ENCODE measurements at regions not wholly inside any gene's neighbourhood (a gene's known extent, or its start where the extent isn't known, plus 50 kb on each side); places are given as distances from the start of the nearest gene placed in this dataset.

- TF ChIP-seq CTCF (conservative IDR thresholded peaks at IDR 0.05; ENCODE audit: low read depth in 2 of 2) (no peak), JUNB (IDR thresholded peaks at IDR 0.05; ENCODE audit: unreplicated experiment) (no peak), EZH2 (IDR thresholded peaks at IDR 0.05; ENCODE audit: low read depth, unreplicated experiment) (no peak)
These were observed 266.5 kb upstream of the SEMA3A start (continued) for GRCh38 chr7:84461093-84461492.

GRCh38 chr7:84455788-84456187, 261.2 kb upstream of the SEMA3A start:
- no peaks in the 10 kb centered on the region for H3K36me3 ChIP-seq (ENCODE audit: insufficient read depth)
- Mint-ChIP-seq H3K4me3 (no peak overlapping the region), H3K9me3 (no peaks in the 10 kb centered on the region), H3K4me1 (peaks cover 5% of the 10 kb centered on the region; the same call in 2 of the 3 replicates), H3K36me3 (ENCODE audit: low read depth) (no peaks in the 10 kb centered on the region), H3K27me3 (ENCODE audit: insufficient read depth, low read depth, poor library complexity) (no peaks in the 10 kb centered on the region), H3K27ac (no peak overlapping the region)
- no peaks in the 10 kb centered on the region for H3K4me1 ChIP-seq (ENCODE audit: insufficient read depth)
- no peaks in the 10 kb centered on the region for H3K27me3 ChIP-seq (ENCODE audit: insufficient read depth)
- H2AFZ ChIP-seq, result no peak overlapping the region
- H3K79me2 ChIP-seq (replicated peaks; ENCODE audit: insufficient read depth), result no peaks in the 10 kb centered on the region
- H4K20me1 ChIP-seq (replicated peaks; ENCODE audit: insufficient read depth), result no peaks in the 10 kb centered on the region
- no peaks in the 10 kb centered on the region for H3K9me2 ChIP-seq (ENCODE audit: insufficient read depth)
- H3K4me2 ChIP-seq, result no peak overlapping the region
- H3F3A ChIP-seq (replicated peaks; ENCODE audit: low read depth), result no peaks in the 10 kb centered on the region
- ATAC-seq (no peak), DNase-seq (ENCODE audit: low spot score) (no peak)
- no peak overlapping the region for H3K27ac ChIP-seq (ENCODE audit: low read depth)
- H3K4me3 ChIP-seq, result no peak overlapping the region
- TF ChIP-seq CREB1 (CRISPR knock-in tag; IDR thresholded peaks at IDR 0.05; ENCODE audit: low read depth), result no peak
- no peak for TF ChIP-seq ZNF331 (CRISPR knock-in tag; IDR thresholded peaks at IDR 0.05; ENCODE audit: low read depth)
- no peak for TF ChIP-seq POLR2AphosphoS5 (IDR thresholded peaks at IDR 0.05; ENCODE audit: low read depth)
- TF ChIP-seq ETS1 (IDR thresholded peaks at IDR 0.05), result no peak
- TF ChIP-seq ZNF462 (CRISPR knock-in tag; IDR thresholded peaks at IDR 0.05), result no peak
- TF ChIP-seq JUNB (IDR thresholded peaks at IDR 0.05; ENCODE audit: unreplicated experiment), result no peak
- no peak for TF ChIP-seq EZH2phosphoT487 (IDR thresholded peaks at IDR 0.05; ENCODE audit: unreplicated experiment)
- no peak for TF ChIP-seq ZNF114 (CRISPR knock-in tag; IDR thresholded peaks at IDR 0.05)
- TF ChIP-seq REST (IDR thresholded peaks at IDR 0.05; ENCODE audit: unreplicated experiment), result no peak
- TF ChIP-seq STAT1 (IDR thresholded peaks at IDR 0.05; ENCODE audit: unreplicated experiment), result no peak

Data from GM23338 (cell line).